Lower lobe of right lung (tissue), 2 donors: ENCODE measurements at regions not wholly inside any gene's neighbourhood (a gene's known extent, or its start where the extent isn't known, plus 50 kb on each side); places are given as distances from the start of the nearest gene placed in this dataset.

Experiments
- ATAC-seq, 2 donors: fragments of 200-7000 bp; cut with Tn5 transposase; one replicate each; pipeline ENCODE4 v1.9.1; 2020 to 2022; ENCODE audit warnings: mild to moderate bottlenecking in 2 of 2, moderate library complexity in 2 of 2
- DNase-seq: peaks from one replicate; pipeline ENCODE4 v3.0.0-alpha.2; 2020
- H3K27ac ChIP-seq: fragments of 200-600 bp; one replicate; pipeline ENCODE4 v1.8.0; 2022
- H3K27me3 ChIP-seq: fragments of 200-600 bp; one replicate; pipeline ENCODE4 v1.8.0; 2022; ENCODE audit warnings: low read depth
- H3K36me3 ChIP-seq: fragments of 200-600 bp; one replicate; pipeline ENCODE4 v1.8.0; 2022; ENCODE audit warnings: mild to moderate bottlenecking
- H3K4me1 ChIP-seq: fragments of 200-600 bp; one replicate; pipeline ENCODE4 v1.8.0; 2022
- H3K4me3 ChIP-seq: fragments of 200-600 bp; one replicate; pipeline ENCODE4 v1.8.0; 2022; ENCODE audit warnings: mild to moderate bottlenecking
- H3K9me3 ChIP-seq: fragments of 200-600 bp; one replicate; pipeline ENCODE4 v1.8.0; 2022
- intact Hi-C: fragments of 100-400 bp; cut with DNase I; formaldehyde crosslinking; loops from one replicate; pipeline ENCODE4 v1.11.0; 2022
- TF ChIP-seq, protein P1 (sequence below): fragments of 200-600 bp; IDR thresholded peaks from one replicate; pipeline ENCODE4 v1.8.0; 2022; ENCODE audit warnings: antibody characterized with exemption, mild to moderate bottlenecking
- donor health status: DM: no; HTN: yes; CAD: no; lungs with severe emphysema.

DNA sequence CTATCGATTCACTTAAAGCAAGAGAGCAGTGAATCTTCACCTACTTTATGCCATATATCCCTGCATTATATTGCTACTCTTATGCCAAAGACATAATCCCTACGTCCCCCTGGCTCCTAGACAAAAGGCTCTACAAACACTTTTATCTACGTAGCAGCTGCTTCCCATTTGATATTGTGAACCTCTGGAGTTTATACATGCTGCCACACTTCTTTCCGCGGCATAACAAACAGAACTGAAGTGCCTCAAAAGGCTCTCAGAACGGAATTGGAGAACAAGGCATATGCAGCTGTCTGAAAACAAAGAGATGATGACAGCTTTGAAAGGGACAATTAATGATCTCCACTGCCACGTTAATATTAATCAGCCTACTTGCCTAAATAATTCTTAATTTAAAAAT is 985.6 kb upstream of the LRRN3 start:
- Histone ChIP-seq H3K36me3 (no peaks in the 10 kb centered on the region), H3K4me3 (no peak overlapping the region), H3K27me3 (no peaks in the 10 kb centered on the region), H3K9me3 (no peaks in the 10 kb centered on the region), H3K27ac (no peak overlapping the region), H3K4me1 (no peaks in the 10 kb centered on the region)
- DNase-seq (no peak), ATAC-seq (no peak)
- intact Hi-C loops, result no loop called here
- TF ChIP-seq, protein P1, sequence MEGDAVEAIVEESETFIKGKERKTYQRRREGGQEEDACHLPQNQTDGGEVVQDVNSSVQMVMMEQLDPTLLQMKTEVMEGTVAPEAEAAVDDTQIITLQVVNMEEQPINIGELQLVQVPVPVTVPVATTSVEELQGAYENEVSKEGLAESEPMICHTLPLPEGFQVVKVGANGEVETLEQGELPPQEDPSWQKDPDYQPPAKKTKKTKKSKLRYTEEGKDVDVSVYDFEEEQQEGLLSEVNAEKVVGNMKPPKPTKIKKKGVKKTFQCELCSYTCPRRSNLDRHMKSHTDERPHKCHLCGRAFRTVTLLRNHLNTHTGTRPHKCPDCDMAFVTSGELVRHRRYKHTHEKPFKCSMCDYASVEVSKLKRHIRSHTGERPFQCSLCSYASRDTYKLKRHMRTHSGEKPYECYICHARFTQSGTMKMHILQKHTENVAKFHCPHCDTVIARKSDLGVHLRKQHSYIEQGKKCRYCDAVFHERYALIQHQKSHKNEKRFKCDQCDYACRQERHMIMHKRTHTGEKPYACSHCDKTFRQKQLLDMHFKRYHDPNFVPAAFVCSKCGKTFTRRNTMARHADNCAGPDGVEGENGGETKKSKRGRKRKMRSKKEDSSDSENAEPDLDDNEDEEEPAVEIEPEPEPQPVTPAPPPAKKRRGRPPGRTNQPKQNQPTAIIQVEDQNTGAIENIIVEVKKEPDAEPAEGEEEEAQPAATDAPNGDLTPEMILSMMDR, result no peak

GRCh38 chr7:110105840-110106239 is 985.1 kb upstream of the LRRN3 start:
- Histone ChIP-seq H3K4me3 (no peak overlapping the region), H3K9me3 (no peaks in the 10 kb centered on the region), H3K27ac (no peak overlapping the region), H3K27me3 (no peaks in the 10 kb centered on the region), H3K36me3 (no peaks in the 10 kb centered on the region), H3K4me1 (no peaks in the 10 kb centered on the region)
- TF ChIP-seq, protein P1, result no peak
- intact Hi-C loops, result no loop called here
- ATAC-seq (no peak), DNase-seq (no peak)

DNA sequence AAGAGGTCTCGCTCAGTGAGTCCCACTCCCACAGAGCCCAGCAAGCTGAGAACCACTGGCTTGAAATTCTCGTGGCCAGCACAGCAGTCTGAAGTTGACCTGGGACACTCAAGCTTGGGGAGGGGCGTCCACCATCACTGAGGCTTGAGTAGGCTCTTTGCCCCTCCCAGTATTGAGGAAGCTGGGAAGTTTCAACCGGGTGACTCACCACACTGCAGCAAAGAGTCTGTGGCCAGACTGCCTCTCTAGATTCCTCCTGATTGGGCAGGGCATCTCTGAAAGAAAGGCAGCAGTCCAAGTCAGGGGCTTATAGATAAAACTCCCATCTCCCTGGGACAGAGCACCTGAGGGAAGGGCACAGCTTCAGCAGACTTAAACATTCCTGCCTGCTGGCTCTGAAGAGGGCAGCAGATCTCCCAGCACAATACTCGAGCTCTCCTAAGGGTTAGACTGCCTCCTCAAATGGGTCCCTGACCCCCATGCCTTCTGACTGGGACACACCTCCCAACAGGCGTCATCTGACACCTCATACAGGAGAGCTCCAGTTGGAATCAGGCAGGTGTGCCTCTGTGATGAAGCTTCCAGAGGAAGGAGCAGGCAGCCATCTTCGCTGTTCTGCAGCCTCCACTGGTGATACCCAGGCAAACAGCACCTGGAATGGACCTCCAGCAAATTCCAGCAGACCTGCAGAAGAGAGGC is 970.9 kb upstream of the LRRN3 start:
- no peak for DNase-seq
- no peaks in the 10 kb centered on the region for H3K27me3 ChIP-seq
- ATAC-seq, result no peak
- no peaks in the 10 kb centered on the region for H3K4me1 ChIP-seq
- TF ChIP-seq, protein P1, result no peak
- no peak overlapping the region for H3K4me3 ChIP-seq
- H3K36me3 ChIP-seq, result no peaks in the 10 kb centered on the region
- no peaks in the 10 kb centered on the region for H3K9me3 ChIP-seq
- no peak overlapping the region for H3K27ac ChIP-seq
- intact Hi-C loops, result no loop called here

DNA sequence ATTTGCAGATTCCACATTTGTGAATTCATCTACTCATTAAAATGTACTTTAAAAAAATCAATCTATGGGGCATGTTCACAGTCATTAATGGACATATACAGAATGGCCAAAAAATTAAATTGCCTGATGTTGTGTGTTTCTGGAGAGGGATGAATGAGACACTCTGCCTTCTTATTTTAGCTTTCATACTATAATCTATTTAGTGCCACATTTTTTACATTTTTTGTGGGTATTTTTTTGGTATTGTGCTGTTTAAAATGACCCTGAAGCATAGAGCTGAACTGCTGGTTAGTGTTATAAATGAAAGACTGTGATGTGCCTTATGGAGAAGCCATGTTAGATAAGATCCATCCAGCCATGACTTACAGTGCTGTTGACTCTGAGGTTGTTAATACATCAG is 961.8 kb upstream of the LRRN3 start:
- DNase-seq, result no peak
- intact Hi-C loops, result no loop called here

DNA sequence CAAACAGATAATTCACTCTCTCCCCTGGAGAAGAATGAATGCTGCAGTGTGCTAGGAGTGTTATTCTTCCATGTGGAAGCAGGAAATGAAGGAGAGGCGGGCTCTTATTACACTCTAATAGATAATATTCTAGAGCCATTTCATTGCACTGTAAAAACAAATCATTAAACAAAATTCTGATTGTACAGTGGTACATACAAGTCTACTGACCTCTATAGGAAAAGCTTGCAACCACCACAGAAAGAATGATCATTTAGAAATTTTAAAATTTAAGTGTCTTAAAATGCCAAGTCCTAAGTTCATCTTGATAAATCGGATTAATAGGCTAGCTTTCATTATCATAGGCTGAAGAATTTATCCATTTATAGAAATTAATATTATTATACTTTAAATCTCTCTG is 960.3 kb upstream of the LRRN3 start:
- Histone ChIP-seq H3K4me3 (no peak overlapping the region), H3K27me3 (no peaks in the 10 kb centered on the region), H3K27ac (no peak overlapping the region), H3K9me3 (peaks cover 3% of the 10 kb centered on the region), H3K36me3 (no peaks in the 10 kb centered on the region), H3K4me1 (no peaks in the 10 kb centered on the region)
- TF ChIP-seq, protein P1, result no peak
- DNase-seq (no peak), ATAC-seq (no peak)
- intact Hi-C loops, result no loop called here

More for the DNA sequence above, 961.8 kb upstream of the LRRN3 start:
- TF ChIP-seq, protein P1, result no peak
- no peak for ATAC-seq
- H3K27ac ChIP-seq, result no peak overlapping the region
- H3K4me3 ChIP-seq, result no peak overlapping the region
- no peaks in the 10 kb centered on the region for H3K4me1 ChIP-seq
- no peaks in the 10 kb centered on the region for H3K27me3 ChIP-seq
- H3K36me3 ChIP-seq, result no peaks in the 10 kb centered on the region
- peaks cover 3% of the 10 kb centered on the region for H3K9me3 ChIP-seq
